ENCODE measurements at regions not wholly inside any gene's neighbourhood (a gene's known extent, or its start where the extent isn't known, plus 50 kb on each side); places are given as distances from the start of the nearest gene placed in this dataset.
"Not testable (repeated sequence)": the region's sequence is repeated elsewhere in the genome, so short reads cannot be mapped to it uniquely, and the experiment has no call there.

- DNase-seq (ENCODE audit: insufficient read length, low spot score) = no peak
- peak; percentile 11 for FAIRE-seq
- no peak for TF ChIP-seq POLR2A (IDR thresholded peaks at IDR 0.05; ENCODE audit: low read depth, low read length)
Measured at GRCh38 chr2:155907211-155907610, 425.3 kb downstream of the NR4A2 start.

DNA sequence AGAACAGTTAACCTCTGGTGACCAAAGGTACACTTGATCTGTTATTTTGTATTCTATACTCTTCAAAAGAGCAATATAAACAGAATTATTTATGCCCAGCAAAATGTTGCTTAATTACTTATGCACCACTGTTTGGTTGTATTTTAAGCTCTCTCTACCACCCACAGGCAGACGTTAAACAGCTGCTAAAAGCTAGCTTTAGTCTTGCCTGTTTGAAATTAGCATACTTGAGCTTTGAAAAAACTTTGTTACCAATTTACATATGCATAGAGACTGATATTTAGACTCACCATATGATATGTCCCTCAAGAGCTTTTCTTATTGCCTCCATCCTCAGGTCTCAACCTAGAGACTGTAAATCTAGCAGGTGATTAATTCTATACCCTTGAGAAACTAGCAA, 426.9 kb downstream of the NR4A2 start:
- FAIRE-seq = no peak
- TF ChIP-seq POLR2A (IDR thresholded peaks at IDR 0.05; ENCODE audit: low read depth, low read length) = no peak
- DNase-seq (ENCODE audit: insufficient read length, low spot score) = no peak

DNA sequence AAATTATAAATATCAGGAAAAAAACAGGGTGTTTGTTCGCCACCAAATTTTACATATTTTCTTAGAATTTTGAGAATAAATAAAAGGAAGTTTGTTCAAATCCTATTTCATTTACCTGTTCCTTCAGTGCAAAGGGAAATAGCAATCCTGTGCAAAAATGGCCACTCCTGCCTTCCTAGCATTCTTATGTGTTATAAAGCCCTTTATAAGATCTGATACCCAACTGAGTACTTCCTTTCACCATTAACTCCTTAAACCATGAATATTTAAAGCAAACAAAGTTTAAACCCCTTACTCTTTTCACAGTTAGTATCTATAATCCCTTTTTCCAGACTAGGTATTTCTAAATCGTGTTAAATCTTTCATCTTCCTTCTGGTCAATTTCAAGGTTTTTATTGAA, 427.8 kb downstream of the NR4A2 start:
- no peak for TF ChIP-seq POLR2A (IDR thresholded peaks at IDR 0.05; ENCODE audit: low read depth, low read length)
- no peak for DNase-seq (ENCODE audit: insufficient read length, low spot score)
- no peak for FAIRE-seq

DNA sequence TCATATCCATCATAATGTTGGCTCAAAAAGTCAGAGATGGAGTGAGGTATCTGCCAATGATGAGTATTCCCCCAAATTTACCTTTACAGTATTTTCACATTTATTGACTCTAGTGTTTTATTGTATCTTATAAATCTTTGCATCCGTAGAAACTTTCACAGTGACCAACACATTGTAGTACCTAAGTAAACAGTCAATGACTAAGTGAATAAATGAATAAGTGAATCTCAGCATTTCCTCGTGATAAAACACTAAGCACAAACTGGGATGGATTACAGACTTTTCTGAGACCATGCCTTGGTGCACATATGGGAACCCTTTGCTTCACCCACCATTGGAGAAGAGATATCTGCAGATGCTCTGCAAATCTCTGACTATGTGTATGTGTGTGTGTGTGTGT, 429.9 kb downstream of the NR4A2 start:
- TF ChIP-seq POLR2A (IDR thresholded peaks at IDR 0.05; ENCODE audit: low read depth, low read length) = no peak

GRCh38 chr2:155895016-155895415, 437.5 kb downstream of the NR4A2 start:
- FAIRE-seq (peak; percentile 20), DNase-seq (ENCODE audit: insufficient read length, low spot score) (no peak)

More for the DNA sequence above, 429.9 kb downstream of the NR4A2 start:
- FAIRE-seq (no peak), DNase-seq (ENCODE audit: insufficient read length, low spot score) (no peak)

DNA sequence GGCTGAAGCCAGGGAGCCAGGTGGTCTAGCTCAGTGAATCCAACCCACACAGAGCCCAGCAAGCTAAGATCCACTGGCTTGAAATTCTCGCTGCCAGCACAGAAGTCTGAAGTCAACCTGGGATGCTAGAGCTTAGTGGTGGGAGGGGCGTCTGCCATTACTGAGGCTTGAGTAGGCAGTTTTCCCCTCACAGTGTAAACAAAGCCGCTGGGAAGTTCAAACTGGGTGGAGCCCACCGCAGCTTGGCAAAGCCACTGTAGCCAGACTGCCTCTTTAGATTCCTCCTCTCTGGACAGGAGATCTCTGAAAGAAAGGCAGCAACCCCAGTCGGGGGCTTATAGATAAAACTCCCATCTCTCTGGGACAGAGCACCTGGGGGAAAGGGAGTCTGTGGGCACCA, 452.1 kb downstream of the NR4A2 start:
- DNase-seq (ENCODE audit: insufficient read length, low spot score); FAIRE-seq: not testable (repeated sequence)

More at GRCh38 chr2:155895016-155895415, 437.5 kb downstream of the NR4A2 start:
- TF ChIP-seq POLR2A (IDR thresholded peaks at IDR 0.05; ENCODE audit: low read depth, low read length) = no peak

- FAIRE-seq = peak; percentile 97
- not testable (repeated sequence) for DNase-seq (ENCODE audit: insufficient read length, low spot score)
Measured at GRCh38 chr2:155879900-155880299, 452.6 kb downstream of the NR4A2 start.

- TF ChIP-seq POLR2A (IDR thresholded peaks at IDR 0.05; ENCODE audit: low read depth, low read length) = no peak
- DNase-seq (ENCODE audit: insufficient read length, low spot score) = no peak
- no peak for FAIRE-seq
Measured at GRCh38 chr2:155872396-155872795, 460.1 kb downstream of the NR4A2 start.

DNA sequence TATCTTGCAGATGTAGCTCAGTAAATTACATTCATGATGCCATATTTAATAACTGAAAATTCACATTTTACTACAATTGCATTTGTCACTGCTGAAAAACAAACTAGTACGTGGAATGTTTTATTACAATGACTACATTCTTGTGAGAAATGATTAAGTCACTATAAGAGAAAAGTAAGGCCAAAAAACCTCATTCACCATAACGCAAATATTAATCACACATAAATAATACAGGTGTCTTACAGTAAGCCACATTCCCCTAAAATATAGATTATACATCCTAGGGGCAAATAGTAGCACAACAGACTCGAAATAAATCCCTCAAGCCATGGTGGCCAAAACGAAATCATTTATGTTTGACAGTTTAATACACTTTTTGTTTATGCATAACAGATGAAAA, 460.6 kb downstream of the NR4A2 start:
- TF ChIP-seq POLR2A (IDR thresholded peaks at IDR 0.05; ENCODE audit: low read depth, low read length) = no peak
- FAIRE-seq (no peak), DNase-seq (ENCODE audit: insufficient read length, low spot score) (no peak)

- FAIRE-seq = no peak
- no peak for TF ChIP-seq POLR2A (IDR thresholded peaks at IDR 0.05; ENCODE audit: low read depth, low read length)
- DNase-seq (ENCODE audit: insufficient read length, low spot score) = no peak
Measured at GRCh38 chr2:155867564-155867963, 465.0 kb downstream of the NR4A2 start.

GRCh38 chr2:155866477-155866876, 466.0 kb downstream of the NR4A2 start:
- DNase-seq (ENCODE audit: insufficient read length, low spot score) (no peak), FAIRE-seq (no peak)
- TF ChIP-seq POLR2A (IDR thresholded peaks at IDR 0.05; ENCODE audit: low read depth, low read length) = no peak

DNA sequence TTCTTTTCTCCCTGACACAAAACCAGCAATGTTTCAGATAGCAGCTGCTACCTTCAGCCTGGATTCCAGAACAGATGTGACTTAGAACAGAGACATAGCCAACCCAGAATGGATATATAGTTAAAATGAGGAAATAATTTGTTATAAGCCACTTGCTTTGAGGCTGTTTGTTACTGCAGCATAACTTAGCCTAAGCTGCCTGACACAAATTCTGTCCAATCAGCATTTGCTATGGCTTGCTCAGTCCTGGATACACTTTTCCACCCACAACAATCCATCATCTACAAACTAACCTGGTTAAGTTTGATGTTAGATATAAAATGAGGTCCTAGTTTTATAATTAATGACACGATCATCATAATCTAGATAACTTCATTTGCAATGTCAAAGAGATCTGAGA, 480.4 kb downstream of the NR4A2 start:
- FAIRE-seq (no peak), DNase-seq (ENCODE audit: insufficient read length, low spot score) (no peak)
- no peak for TF ChIP-seq POLR2A (IDR thresholded peaks at IDR 0.05; ENCODE audit: low read depth, low read length)

DNA sequence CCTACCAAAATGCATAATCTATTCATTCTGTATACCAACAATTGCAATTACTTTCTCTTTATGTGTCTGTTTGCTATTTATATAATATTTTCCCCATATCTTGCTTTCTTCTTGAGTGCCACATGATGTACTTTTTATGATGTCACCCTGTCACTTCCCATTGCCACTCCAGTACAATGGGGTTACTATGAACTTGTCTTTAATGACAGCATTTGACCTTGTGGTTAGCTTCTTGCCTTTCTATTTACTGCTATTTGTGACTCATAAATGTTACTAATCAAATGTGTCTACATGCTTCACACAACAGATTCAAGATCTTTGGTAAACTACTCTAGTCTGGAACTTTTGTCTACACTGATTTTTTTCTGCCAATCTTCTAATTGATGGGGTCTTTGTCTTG, 486.3 kb downstream of the NR4A2 start:
- no peak for TF ChIP-seq POLR2A (IDR thresholded peaks at IDR 0.05; ENCODE audit: low read depth, low read length)
- peak; percentile 3 for DNase-seq (ENCODE audit: insufficient read length, low spot score)
- peak; percentile 27 for FAIRE-seq

DNA sequence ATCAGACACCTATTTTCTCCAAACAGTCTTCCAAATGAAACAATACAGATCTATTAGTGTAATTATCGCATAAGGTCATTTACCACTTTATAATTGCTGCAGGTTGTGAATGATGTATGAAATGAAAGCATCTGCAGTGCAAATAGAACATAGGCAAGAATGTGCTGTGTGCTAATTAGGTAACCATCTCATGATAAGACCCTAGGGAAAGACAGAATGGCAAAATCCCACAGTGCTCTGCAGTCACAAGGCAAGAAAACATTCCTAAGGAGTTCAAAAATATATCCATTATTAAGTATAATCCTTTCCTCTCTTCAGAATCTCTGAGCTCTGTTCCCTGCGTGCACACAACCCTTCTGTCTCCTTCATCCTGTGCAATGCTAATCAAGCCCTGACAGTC, 488.1 kb downstream of the NR4A2 start:
- TF ChIP-seq POLR2A (IDR thresholded peaks at IDR 0.05; ENCODE audit: low read depth, low read length) = no peak
- no peak for DNase-seq (ENCODE audit: insufficient read length, low spot score)
- FAIRE-seq = no peak

DNA sequence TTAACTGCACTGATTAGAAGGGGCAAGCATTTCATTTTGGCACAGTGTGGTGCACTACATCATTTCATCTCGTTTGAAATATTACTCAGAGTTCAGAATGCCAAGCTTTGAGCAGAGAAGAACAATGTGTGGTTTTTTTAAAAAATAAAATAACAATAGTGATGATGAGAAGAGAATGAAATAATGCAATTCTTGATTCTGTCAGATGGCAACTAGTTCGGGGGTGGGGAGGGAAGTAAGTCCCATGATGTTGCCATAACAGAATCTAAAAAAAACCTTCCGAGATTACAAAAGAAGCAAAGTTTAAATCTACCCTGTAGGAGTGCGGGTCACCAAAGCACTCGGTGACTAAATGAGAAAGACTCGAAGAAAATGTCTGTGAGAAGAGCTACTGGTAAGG, 490.4 kb downstream of the NR4A2 start:
- no peak for TF ChIP-seq POLR2A (IDR thresholded peaks at IDR 0.05; ENCODE audit: low read depth, low read length)
- DNase-seq (ENCODE audit: insufficient read length, low spot score) (no peak), FAIRE-seq (peak; percentile 82)

GRCh38 chr2:155841442-155841841, 491.1 kb downstream of the NR4A2 start:
- DNase-seq (ENCODE audit: insufficient read length, low spot score) (no peak), FAIRE-seq (no peak)
- TF ChIP-seq POLR2A (IDR thresholded peaks at IDR 0.05; ENCODE audit: low read depth, low read length) = no peak
